Glutamatergic neuron (in vitro differentiated cells): ENCODE measurements at regions not wholly inside any gene's neighbourhood (a gene's known extent, or its start where the extent isn't known, plus 50 kb on each side); places are given as distances from the start of the nearest gene placed in this dataset.

Experiments
- DNase-seq: peaks from one replicate; pipeline ENCODE4 v3.0.0; 2022
- H3K27ac Mint-ChIP-seq: one replicate; pipeline ENCODE4 v1.8.0; 2020; ENCODE audit warnings: mild to moderate bottlenecking, mixed read lengths, inconsistent platforms; ENCODE audit not compliant: unreplicated experiment
- H3K27me3 Mint-ChIP-seq: one replicate; pipeline ENCODE4 v1.8.0; 2020; ENCODE audit warnings: mild to moderate bottlenecking, moderate library complexity, mixed read lengths, inconsistent platforms; ENCODE audit not compliant: unreplicated experiment
- H3K36me3 Mint-ChIP-seq: one replicate; pipeline ENCODE4 v1.8.0; 2020; ENCODE audit warnings: mild to moderate bottlenecking, mixed read lengths, inconsistent platforms; ENCODE audit not compliant: unreplicated experiment
- H3K4me1 Mint-ChIP-seq: one replicate; pipeline ENCODE4 v1.8.0; 2020; ENCODE audit warnings: mild to moderate bottlenecking, low read depth, mixed read lengths, inconsistent platforms; ENCODE audit not compliant: unreplicated experiment
- H3K4me3 Mint-ChIP-seq: one replicate; pipeline ENCODE4 v1.8.0; 2020; ENCODE audit warnings: mild to moderate bottlenecking, mixed read lengths, inconsistent platforms; ENCODE audit not compliant: unreplicated experiment
- H3K9me3 Mint-ChIP-seq: one replicate; pipeline ENCODE4 v1.8.0; 2020; ENCODE audit warnings: mild to moderate bottlenecking, moderate library complexity, mixed read lengths, inconsistent platforms; ENCODE audit not compliant: unreplicated experiment
- TF ChIP-seq, protein P1 (sequence below): fragments of 200-600 bp; sonication (generic); IDR thresholded peaks from one replicate; pipeline ENCODE4 v1.5.0; 2021; ENCODE audit not compliant: partially characterized antibody, unreplicated experiment

DNA sequence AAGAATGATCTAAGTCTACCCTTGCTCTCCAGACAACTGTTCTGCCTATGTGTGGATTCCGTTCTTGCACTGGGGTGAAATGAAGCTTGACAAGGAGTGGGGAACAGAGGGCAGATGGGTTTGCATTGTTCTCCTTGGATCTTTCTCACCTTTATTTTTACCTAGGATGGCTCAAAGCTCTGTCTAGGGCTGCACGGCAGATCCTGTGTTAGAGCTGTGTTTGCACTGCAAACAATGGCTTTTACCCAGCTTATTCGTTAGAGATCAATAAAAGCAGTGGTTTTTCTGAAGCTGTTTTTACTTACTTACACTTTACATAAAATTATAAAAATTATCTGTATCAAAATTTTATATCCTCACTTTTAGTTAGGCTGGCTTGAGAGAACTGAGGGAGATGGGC, 105.1 kb downstream of the LRIG3 start:
- no peaks in the 10 kb centered on the region for H3K27me3 Mint-ChIP-seq
- H3K9me3 Mint-ChIP-seq = no peaks in the 10 kb centered on the region
- no peak for DNase-seq
- no peaks in the 10 kb centered on the region for H3K4me1 Mint-ChIP-seq
- H3K4me3 Mint-ChIP-seq = no peak overlapping the region
- no peaks in the 10 kb centered on the region for H3K36me3 Mint-ChIP-seq
- no peak overlapping the region for H3K27ac Mint-ChIP-seq
- TF ChIP-seq, protein P1, sequence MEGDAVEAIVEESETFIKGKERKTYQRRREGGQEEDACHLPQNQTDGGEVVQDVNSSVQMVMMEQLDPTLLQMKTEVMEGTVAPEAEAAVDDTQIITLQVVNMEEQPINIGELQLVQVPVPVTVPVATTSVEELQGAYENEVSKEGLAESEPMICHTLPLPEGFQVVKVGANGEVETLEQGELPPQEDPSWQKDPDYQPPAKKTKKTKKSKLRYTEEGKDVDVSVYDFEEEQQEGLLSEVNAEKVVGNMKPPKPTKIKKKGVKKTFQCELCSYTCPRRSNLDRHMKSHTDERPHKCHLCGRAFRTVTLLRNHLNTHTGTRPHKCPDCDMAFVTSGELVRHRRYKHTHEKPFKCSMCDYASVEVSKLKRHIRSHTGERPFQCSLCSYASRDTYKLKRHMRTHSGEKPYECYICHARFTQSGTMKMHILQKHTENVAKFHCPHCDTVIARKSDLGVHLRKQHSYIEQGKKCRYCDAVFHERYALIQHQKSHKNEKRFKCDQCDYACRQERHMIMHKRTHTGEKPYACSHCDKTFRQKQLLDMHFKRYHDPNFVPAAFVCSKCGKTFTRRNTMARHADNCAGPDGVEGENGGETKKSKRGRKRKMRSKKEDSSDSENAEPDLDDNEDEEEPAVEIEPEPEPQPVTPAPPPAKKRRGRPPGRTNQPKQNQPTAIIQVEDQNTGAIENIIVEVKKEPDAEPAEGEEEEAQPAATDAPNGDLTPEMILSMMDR = no peak

DNA sequence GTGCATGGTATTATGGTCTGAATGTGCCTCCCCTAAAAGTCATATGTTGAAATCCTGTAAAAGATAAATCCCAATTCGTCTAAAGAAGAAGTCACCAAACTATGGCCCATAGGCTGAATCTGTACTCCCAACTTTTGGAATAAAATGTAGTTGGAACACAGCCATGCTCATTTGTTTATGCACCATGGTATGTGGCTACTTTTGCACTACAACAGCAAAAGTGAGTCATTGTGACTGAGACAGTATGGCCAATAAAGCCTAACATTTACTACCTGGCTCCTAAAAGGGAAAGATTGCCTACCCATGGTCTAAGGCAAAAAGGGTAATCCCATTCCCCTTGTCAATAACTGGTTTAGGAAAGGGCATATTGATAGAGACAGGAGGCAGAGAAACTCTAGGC, 101.8 kb downstream of the LRIG3 start:
- H3K9me3 Mint-ChIP-seq = no peaks in the 10 kb centered on the region
- TF ChIP-seq, protein P1 = no peak
- no peaks in the 10 kb centered on the region for H3K27me3 Mint-ChIP-seq

DNA sequence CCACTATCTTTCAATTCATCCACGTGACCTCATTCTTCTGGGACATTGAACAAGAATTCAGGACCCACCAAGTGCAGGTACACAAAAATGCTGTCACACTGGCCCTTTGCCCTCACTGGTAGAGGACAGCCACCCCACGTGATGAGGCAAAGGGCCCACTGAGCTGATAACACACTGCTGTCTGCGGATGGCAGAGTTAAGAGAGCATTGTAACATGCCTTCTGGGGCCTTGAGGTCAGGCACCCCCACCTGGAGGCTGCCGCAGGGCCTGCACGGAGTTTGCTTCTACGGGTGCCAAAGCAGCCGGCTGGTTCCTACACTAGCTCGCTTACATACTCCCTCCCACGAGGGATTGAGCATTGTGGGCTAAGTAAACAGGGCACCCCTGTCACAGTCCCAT, 101.0 kb downstream of the LRIG3 start:
- DNase-seq = peak; percentile 21
- Mint-ChIP-seq H3K27me3 (no peaks in the 10 kb centered on the region), H3K9me3 (no peaks in the 10 kb centered on the region), H3K4me3 (no peak overlapping the region), H3K27ac (no peak overlapping the region), H3K4me1 (no peaks in the 10 kb centered on the region), H3K36me3 (no peaks in the 10 kb centered on the region)
- TF ChIP-seq, protein P1 = no peak

More for the DNA sequence above, 101.8 kb downstream of the LRIG3 start:
- no peak overlapping the region for H3K27ac Mint-ChIP-seq
- no peak overlapping the region for H3K4me3 Mint-ChIP-seq
- no peak for DNase-seq
- H3K4me1 Mint-ChIP-seq = no peaks in the 10 kb centered on the region
- H3K36me3 Mint-ChIP-seq = no peaks in the 10 kb centered on the region

DNA sequence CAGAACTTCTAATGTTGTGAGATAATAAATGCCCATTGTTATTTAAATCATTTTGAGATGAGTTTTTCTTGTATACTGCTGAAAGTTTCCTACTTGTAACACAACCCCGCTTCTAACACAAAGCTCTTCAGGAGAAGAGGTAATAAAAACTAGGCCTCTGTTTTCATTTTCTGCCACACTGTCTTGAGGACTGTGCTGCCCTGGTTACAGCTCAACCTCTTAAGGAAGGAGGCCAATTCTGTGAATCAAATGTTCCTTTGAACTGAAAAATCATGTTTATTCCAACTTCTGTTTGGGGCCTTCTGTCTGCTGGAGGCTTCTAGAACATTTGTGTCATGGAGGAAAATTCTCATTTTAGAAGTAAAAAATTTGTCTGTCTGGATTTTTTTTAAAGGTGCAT, 100.3 kb downstream of the LRIG3 start:
- no peak for DNase-seq
- Mint-ChIP-seq H3K27me3 (no peaks in the 10 kb centered on the region), H3K27ac (no peak overlapping the region), H3K4me3 (no peak overlapping the region), H3K36me3 (no peaks in the 10 kb centered on the region), H3K4me1 (no peaks in the 10 kb centered on the region), H3K9me3 (no peaks in the 10 kb centered on the region)
- TF ChIP-seq, protein P1 = no peak
